ENCODE measurements at regions not wholly inside any gene's neighbourhood (a gene's known extent, or its start where the extent isn't known, plus 50 kb on each side); places are given as distances from the start of the nearest gene placed in this dataset.

GRCh38 chr5:4766101-4766500 is 374.0 kb upstream of the ADAMTS16 start:
- H3K4me1 ChIP-seq = no peaks in the 10 kb centered on the region
- intact Hi-C loops (cut with DNase I) = no loop called here

GRCh38 chr5:4772591-4772990 is 367.5 kb upstream of the ADAMTS16 start:
- TF ChIP-seq CTCF (IDR thresholded peaks at IDR 0.05) = no peak

More at GRCh38 chr5:4766101-4766500, 374.0 kb upstream of the ADAMTS16 start:
- H3K36me3 ChIP-seq = no peaks in the 10 kb centered on the region
- H3K9me3 ChIP-seq = no peaks in the 10 kb centered on the region
- H3K9ac ChIP-seq (ENCODE audit: low read depth in 2 of 2, low read length in 2 of 2) = no peak overlapping the region
- H3K4me3 ChIP-seq = no peak overlapping the region
- H3K27ac ChIP-seq = no peak overlapping the region
- H3K27me3 ChIP-seq = no peaks in the 10 kb centered on the region
- DNase-seq = no peak
- no peak for TF ChIP-seq CTCF (IDR thresholded peaks at IDR 0.05)

GRCh38 chr5:4773827-4774317 is 366.3 kb upstream of the ADAMTS16 start:
- no peak for DNase-seq
- no peak for TF ChIP-seq CTCF (IDR thresholded peaks at IDR 0.05)
- H3K27me3 ChIP-seq = no peaks in the 10 kb centered on the region
- H3K4me1 ChIP-seq = no peaks in the 10 kb centered on the region
- intact Hi-C loops (cut with DNase I) = no loop called here
- no peak overlapping the region for H3K9ac ChIP-seq (ENCODE audit: low read depth in 2 of 2, low read length in 2 of 2)
- H3K4me3 ChIP-seq = no peak overlapping the region
- H3K36me3 ChIP-seq = no peaks in the 10 kb centered on the region
- H3K9me3 ChIP-seq = no peaks in the 10 kb centered on the region
- H3K27ac ChIP-seq = no peak overlapping the region

More at GRCh38 chr5:4772591-4772990, 367.5 kb upstream of the ADAMTS16 start:
- Histone ChIP-seq H3K9me3 (no peaks in the 10 kb centered on the region), H3K27me3 (no peaks in the 10 kb centered on the region), H3K27ac (no peak overlapping the region), H3K36me3 (no peaks in the 10 kb centered on the region), H3K4me1 (no peaks in the 10 kb centered on the region), H3K4me3 (no peak overlapping the region), H3K9ac (ENCODE audit: low read depth in 2 of 2, low read length in 2 of 2) (no peak overlapping the region)
- DNase-seq = no peak
- intact Hi-C loops (cut with DNase I) = no loop called here

GRCh38 chr5:4777435-4777834 is 362.7 kb upstream of the ADAMTS16 start:
- no peaks in the 10 kb centered on the region for H3K9me3 ChIP-seq
- DNase-seq = no peak
- no peaks in the 10 kb centered on the region for H3K4me1 ChIP-seq
- no peak overlapping the region for H3K27ac ChIP-seq
- H3K9ac ChIP-seq (ENCODE audit: low read depth in 2 of 2, low read length in 2 of 2) = no peak overlapping the region
- no peaks in the 10 kb centered on the region for H3K36me3 ChIP-seq
- H3K4me3 ChIP-seq = no peak overlapping the region
- no peaks in the 10 kb centered on the region for H3K27me3 ChIP-seq
- intact Hi-C loops (cut with DNase I) = no loop called here
- TF ChIP-seq CTCF (IDR thresholded peaks at IDR 0.05) = no peak

- no peaks in the 10 kb centered on the region for H3K4me1 ChIP-seq
- H3K27me3 ChIP-seq = no peaks in the 10 kb centered on the region
- TF ChIP-seq CTCF (IDR thresholded peaks at IDR 0.05) = no peak
- intact Hi-C loops (cut with DNase I) = no loop called here
- no peak for DNase-seq
- H3K4me3 ChIP-seq = no peak overlapping the region
- H3K36me3 ChIP-seq = no peaks in the 10 kb centered on the region
- H3K27ac ChIP-seq = no peak overlapping the region
- H3K9ac ChIP-seq (ENCODE audit: low read depth in 2 of 2, low read length in 2 of 2) = no peak overlapping the region
- H3K9me3 ChIP-seq = no peaks in the 10 kb centered on the region
Observed at GRCh38 chr5:4780633-4781032, 359.5 kb upstream of the ADAMTS16 start.

All from colonic mucosa (tissue), 4 donors.